ENCODE measurements at regions not wholly inside any gene's neighbourhood (a gene's known extent, or its start where the extent isn't known, plus 50 kb on each side); places are given as distances from the start of the nearest gene placed in this dataset.
A peak's percentile ranks its signal among the peaks of the same experiment; 100 is the strongest.

DNA sequence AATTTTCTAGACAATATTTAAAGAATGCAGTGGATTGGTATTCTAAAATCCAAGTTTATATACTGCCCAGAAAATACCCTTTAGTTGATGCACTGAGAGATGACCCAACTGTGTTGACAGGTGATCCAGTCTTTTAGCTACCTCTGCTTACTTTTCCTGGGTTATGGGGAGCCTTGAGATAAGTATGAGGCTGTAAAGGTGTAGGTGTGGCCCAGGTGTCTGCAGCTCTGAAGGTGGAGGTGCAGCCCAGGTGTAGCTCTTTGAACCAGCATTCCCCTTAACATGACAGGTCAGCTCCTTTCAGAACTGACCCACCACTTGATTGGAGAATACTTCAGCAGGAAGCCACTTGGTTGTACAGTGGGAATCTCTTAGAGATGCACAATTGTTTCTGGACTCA, 62.3 kb upstream of the ACSL3 start:
- DNase-seq (no peak), ATAC-seq (no peak)
- Mint-ChIP-seq H3K4me1 (no peaks in the 10 kb centered on the region), H3K9me3 (ENCODE audit: low read depth) (no peaks in the 10 kb centered on the region), H3K27ac (no peak overlapping the region), H3K27me3 (no peaks in the 10 kb centered on the region), H3K36me3 (ENCODE audit: low read depth) (no peaks in the 10 kb centered on the region), H3K4me3 (no peak overlapping the region)
- CTCF ChIA-PET, result interaction anchor here (0.6 to 2.8 kb wide), 5 partner anchors 14 to 91 kb away, joined by 3 to 11 read pairs (median 4); no protein-coding TSS in a partner anchor
- POLR2A ChIA-PET, result no interaction called here
- intact Hi-C loops (cut with DNase I, micrococcal nuclease), result no loop called here

DNA sequence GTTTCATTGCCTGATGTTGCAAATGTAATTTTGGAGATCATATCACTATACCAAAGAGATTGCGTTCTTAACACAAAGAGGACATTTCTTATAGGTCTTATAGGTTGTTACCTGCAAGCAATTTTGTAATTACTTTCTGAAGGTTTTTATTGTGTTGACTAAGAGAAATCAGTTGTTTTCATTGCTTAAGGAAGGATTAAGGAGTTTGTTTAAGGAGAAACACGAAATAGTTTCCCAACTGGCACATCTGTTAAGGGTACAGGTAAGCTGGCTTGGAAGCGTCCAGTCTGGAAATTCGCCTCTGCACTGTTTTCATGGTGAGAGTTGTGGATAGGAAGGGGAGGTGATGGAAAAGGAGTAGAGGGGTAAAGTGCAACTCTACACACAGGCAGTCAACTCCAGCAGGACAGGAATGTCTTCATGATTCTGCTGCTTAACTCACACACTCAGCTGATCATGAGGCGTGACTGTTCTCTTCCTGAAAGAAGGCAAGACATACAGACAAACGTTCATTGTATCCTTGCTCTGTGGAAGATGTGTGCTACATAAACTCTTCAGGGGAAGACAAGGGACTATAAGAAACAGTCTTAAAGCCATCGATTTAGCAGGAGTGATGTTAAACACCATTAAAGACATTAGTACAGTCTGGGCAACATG, 61.4 kb upstream of the ACSL3 start:
- Mint-ChIP-seq H3K4me1 (no peaks in the 10 kb centered on the region), H3K9me3 (ENCODE audit: low read depth) (no peaks in the 10 kb centered on the region), H3K4me3 (no peak overlapping the region), H3K27ac (no peak overlapping the region), H3K36me3 (ENCODE audit: low read depth) (no peaks in the 10 kb centered on the region), H3K27me3 (peaks cover 3% of the 10 kb centered on the region)
- ChIA-PET POLR2A (no interaction called here), CTCF (interaction anchor here (0.9 kb wide), 1 partner anchor 64 kb away, joined by 4 read pairs; no protein-coding TSS in a partner anchor)
- ATAC-seq (no peak), DNase-seq (no peak)
- intact Hi-C loops (cut with DNase I, micrococcal nuclease), result no loop called here

DNA sequence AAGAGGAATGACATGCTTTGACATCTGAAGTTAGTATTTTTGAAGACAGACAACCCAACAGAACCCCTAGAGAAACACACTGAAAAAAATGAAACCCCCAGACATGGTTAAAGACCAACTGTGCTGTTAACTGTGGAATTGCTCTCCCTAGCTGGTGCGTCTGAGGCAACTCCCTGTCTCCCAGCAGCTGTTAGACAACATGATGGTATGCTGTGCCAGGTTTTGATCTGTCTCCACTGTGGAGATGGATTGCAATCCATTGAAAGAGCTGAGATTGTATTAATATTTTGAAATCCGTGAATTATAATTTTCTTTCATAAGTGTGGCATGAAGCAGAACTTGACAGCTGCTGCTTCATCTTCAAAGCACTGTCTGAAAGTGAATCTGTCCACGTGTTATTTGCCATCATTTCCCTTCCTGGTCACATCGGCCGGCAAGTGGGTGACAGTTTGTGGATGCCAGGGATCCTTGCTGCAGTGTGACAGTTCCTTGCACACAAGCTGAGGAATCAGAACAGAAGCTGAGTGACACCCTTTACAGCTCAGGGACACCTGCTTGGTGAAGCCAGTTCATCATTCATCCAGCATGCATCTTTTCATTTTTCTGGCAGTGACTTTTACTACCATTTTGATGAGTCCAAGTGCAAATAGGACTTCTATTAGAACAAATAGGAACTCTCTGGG, 58.2 kb upstream of the ACSL3 start:
- CTCF ChIA-PET, result interaction anchor here (1.0 kb wide), 1 partner anchor 14 kb away, joined by 3 read pairs; no protein-coding TSS in a partner anchor
- intact Hi-C loops (cut with DNase I, micrococcal nuclease), result no loop called here
- no peaks in the 10 kb centered on the region for H3K36me3 Mint-ChIP-seq (ENCODE audit: low read depth)

DNA sequence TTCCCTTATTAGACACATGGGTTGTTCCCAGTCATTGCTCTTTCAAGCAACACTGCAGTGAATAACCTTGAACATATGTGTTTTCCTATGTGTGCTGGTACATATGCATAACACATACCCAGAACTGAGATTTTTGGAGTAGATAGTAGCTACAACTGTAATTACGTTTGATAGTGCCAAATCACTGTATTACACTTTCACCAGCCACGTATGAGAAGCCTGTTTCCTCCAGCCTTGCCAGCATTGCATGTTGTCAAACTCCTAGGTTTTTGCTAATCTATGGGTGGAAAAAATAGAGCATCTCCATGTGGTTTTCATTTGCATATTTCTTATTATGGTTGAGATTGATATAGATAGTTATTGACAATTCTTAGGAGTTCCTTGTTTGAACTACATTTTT, 56.5 kb upstream of the ACSL3 start:
- no peak overlapping the region for H3K4me3 Mint-ChIP-seq
- no peaks in the 10 kb centered on the region for H3K9me3 Mint-ChIP-seq (ENCODE audit: low read depth)
- no peaks in the 10 kb centered on the region for H3K36me3 Mint-ChIP-seq (ENCODE audit: low read depth)
- POLR2A ChIA-PET, result no interaction called here
- CTCF ChIA-PET, result interaction anchor here (0.8 kb wide), 1 partner anchor 8 kb away, joined by 3 read pairs; no protein-coding TSS in a partner anchor
- H3K27me3 Mint-ChIP-seq, result peaks cover 3% of the 10 kb centered on the region
- ATAC-seq (no peak), DNase-seq (no peak)
- no peaks in the 10 kb centered on the region for H3K4me1 Mint-ChIP-seq
- intact Hi-C loops (cut with DNase I, micrococcal nuclease), result no loop called here
- H3K27ac Mint-ChIP-seq, result no peak overlapping the region

More for the DNA sequence above, 58.2 kb upstream of the ACSL3 start:
- Mint-ChIP-seq H3K27me3 (peaks cover 3% of the 10 kb centered on the region), H3K4me1 (no peaks in the 10 kb centered on the region), H3K4me3 (no peak overlapping the region), H3K27ac (no peak overlapping the region), H3K9me3 (ENCODE audit: low read depth) (no peaks in the 10 kb centered on the region)
- no peak for ATAC-seq
- no peak for DNase-seq
- POLR2A ChIA-PET, result no interaction called here

DNA sequence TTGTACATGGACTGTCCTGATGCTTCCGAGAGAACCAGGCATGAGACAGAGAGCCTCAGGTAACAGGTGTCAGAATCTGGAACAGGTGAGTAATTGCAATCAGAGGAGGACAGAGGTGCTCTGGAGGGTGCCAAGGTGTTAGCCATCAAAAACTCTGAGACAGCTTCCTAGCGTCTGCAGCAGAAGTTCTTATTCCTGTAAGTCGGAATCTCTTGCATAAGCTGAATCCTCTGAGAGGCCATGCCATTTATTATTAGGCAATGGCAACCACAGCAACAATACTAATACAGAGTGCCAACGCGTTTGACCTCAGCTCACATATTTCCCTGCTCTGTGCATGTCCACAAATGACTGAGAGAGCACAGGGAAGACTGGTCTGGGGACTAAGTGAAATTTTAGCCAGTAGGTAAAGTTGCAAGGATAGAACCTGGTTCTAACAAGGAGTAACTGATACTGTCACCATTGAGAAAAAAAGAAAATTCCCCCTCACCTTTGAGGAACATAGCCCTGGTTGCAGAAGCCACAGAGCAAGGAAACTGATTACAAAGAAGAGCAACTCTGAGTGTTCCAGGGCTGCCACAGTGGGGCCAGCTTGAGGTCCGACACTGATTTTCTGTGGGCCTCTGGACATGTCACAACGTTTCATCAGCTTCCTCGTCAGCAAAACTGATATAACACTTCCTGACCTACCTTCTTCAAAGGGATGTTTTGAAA, 55.1 kb upstream of the ACSL3 start:
- CTCF ChIA-PET, result no interaction called here
- H3K36me3 Mint-ChIP-seq (ENCODE audit: low read depth), result no peaks in the 10 kb centered on the region
- H3K9me3 Mint-ChIP-seq (ENCODE audit: low read depth), result no peaks in the 10 kb centered on the region
- no peak for DNase-seq
- peaks cover 3% of the 10 kb centered on the region for H3K27me3 Mint-ChIP-seq
- intact Hi-C loops (cut with DNase I, micrococcal nuclease), result no loop called here
- peak; percentile 19 for ATAC-seq
- no peak overlapping the region for H3K4me3 Mint-ChIP-seq
- H3K4me1 Mint-ChIP-seq, result no peaks in the 10 kb centered on the region
- POLR2A ChIA-PET, result no interaction called here
- no peak overlapping the region for H3K27ac Mint-ChIP-seq

DNA sequence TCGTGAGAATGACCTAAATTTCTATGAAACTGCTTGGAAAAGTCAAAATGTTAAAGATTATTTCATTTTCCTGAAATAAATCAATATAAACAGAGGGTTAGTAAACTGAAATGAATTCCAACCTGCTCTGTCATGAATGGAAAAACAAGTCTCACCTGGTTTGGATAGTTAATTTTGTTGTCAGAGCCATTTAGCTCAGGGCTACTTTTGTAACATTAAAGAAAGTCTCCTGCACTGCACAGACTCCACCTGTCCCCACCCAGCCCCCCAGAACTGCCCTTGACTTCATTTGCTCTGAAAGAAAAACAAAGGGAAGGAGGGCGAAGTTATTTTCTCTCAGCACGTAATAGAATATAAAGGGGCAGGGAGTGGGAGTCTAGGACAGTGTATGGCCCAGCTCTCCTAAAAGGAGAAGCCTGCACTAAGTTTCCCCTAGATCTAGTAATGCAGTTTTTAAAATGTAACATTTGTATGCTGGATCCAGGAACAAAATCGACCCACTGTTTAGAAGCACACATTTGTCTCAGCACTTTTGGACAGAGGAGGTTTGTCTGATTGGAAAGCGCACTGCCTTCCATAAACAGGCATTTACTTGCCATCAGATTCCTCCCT, 54.2 kb upstream of the ACSL3 start:
- intact Hi-C loops (cut with DNase I, micrococcal nuclease), result no loop called here
- ATAC-seq (no peak), DNase-seq (no peak)
- CTCF ChIA-PET, result interaction anchor here (0.6 kb wide), 1 partner anchor 19 kb away, joined by 3 read pairs; no protein-coding TSS in a partner anchor
- Mint-ChIP-seq H3K27ac (no peak overlapping the region), H3K4me3 (no peak overlapping the region), H3K4me1 (peaks cover 2% of the 10 kb centered on the region), H3K27me3 (peaks cover 3% of the 10 kb centered on the region), H3K36me3 (ENCODE audit: low read depth) (no peaks in the 10 kb centered on the region), H3K9me3 (ENCODE audit: low read depth) (no peaks in the 10 kb centered on the region)
- POLR2A ChIA-PET, result no interaction called here

DNA sequence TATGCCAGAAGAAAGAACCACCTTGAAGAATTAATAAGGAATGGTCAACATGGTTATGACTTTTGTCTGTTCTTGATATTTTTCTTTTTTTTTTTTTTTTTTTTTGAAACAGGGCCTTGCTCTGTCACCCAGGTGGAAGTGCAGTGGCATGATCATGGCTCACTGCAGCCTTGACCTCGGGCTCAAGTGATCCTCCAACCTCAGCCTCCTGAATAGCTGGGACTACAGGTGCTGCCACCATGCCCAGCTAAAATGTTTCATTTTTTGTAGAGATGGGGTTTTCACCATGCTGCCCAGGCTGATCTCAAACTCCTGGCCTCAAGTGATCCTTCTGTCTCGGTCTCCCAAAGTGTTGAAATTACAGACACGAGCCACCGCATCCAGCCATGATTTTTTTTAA, 53.4 kb upstream of the ACSL3 start:
- Mint-ChIP-seq H3K27me3 (peaks cover 3% of the 10 kb centered on the region), H3K36me3 (ENCODE audit: low read depth) (no peaks in the 10 kb centered on the region), H3K27ac (no peak overlapping the region), H3K4me3 (no peak overlapping the region), H3K9me3 (ENCODE audit: low read depth) (no peaks in the 10 kb centered on the region), H3K4me1 (peaks cover 10% of the 10 kb centered on the region)
- POLR2A ChIA-PET, result no interaction called here
- intact Hi-C loops (cut with DNase I, micrococcal nuclease), result no loop called here
- ATAC-seq, result no peak
- DNase-seq, result no peak
- CTCF ChIA-PET, result interaction anchor here (0.6 to 1.0 kb wide), 3 partner anchors 11 to 117 kb away, joined by 3 to 4 read pairs (median 3); no protein-coding TSS in a partner anchor

DNA sequence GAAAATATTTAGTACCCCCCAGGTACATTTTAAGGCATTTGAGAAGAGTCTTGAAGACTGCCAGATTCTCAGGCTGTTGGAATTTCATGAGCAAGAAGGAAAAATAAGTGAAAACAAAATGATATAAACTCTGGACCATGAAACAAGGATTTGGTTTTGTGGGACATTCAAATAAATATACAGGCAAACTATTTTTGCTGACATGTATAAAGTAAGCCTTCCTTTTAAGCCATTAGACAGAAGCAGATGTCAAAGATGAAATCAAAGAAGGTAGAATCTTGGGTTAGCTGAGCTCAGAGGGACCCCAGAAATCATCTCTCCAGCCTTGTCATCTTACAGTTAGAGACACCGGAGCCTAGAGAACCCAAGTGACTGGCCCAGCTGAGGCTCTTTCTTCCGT, 51.3 kb upstream of the ACSL3 start:
- DNase-seq, result no peak
- ATAC-seq, result no peak
- intact Hi-C loops (cut with DNase I, micrococcal nuclease), result no loop called here
- POLR2A ChIA-PET, result no interaction called here
- H3K4me3 Mint-ChIP-seq, result no peak overlapping the region
- no peaks in the 10 kb centered on the region for H3K36me3 Mint-ChIP-seq (ENCODE audit: low read depth)
- H3K9me3 Mint-ChIP-seq (ENCODE audit: low read depth), result no peaks in the 10 kb centered on the region
- H3K27ac Mint-ChIP-seq, result no peak overlapping the region
- no peaks in the 10 kb centered on the region for H3K27me3 Mint-ChIP-seq
- peaks cover 27% of the 10 kb centered on the region for H3K4me1 Mint-ChIP-seq
- CTCF ChIA-PET, result no interaction called here

DNA sequence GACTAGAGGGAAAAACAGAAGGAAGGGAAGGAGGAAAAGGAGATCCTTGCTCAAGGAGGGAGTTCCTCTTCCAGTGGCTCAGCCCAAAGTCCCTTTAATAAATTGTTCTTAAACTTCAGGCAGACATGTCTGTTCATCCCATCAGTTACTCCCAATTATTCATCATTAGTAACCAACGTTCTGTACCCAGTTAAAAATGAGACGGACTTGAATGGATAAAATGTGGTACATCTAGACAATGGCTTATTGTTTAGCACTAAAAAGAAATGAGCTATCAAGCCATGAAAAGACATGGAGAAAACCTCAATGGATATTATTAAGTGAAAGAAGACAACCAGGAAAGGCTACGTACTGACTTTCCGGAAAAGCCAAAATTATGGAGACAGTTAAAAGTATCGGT, 50.8 kb upstream of the ACSL3 start:
- no peak for ATAC-seq
- intact Hi-C loops (cut with DNase I, micrococcal nuclease), result loop anchor here in 1 of 2 experiments (5.0 kb wide), 1 partner anchor 92 kb away; no protein-coding TSS in a partner anchor
- no peak overlapping the region for H3K4me3 Mint-ChIP-seq
- no peaks in the 10 kb centered on the region for H3K36me3 Mint-ChIP-seq (ENCODE audit: low read depth)
- H3K27me3 Mint-ChIP-seq, result no peaks in the 10 kb centered on the region
- POLR2A ChIA-PET, result no interaction called here
- no peak for DNase-seq
- no peaks in the 10 kb centered on the region for H3K9me3 Mint-ChIP-seq (ENCODE audit: low read depth)
- H3K27ac Mint-ChIP-seq, result no peak overlapping the region
- CTCF ChIA-PET, result no interaction called here
- H3K4me1 Mint-ChIP-seq, result peaks cover 27% of the 10 kb centered on the region
